K562 (cell line): ENCODE measurements at regions not wholly inside any gene's neighbourhood (a gene's known extent, or its start where the extent isn't known, plus 50 kb on each side); places are given as distances from the start of the nearest gene placed in this dataset.
A peak's percentile ranks its signal among the peaks of the same experiment; 100 is the strongest.

Experiments
- ATAC-seq: fragments of 200-7000 bp; cut with Tn5 transposase; 3 replicates; pipeline ENCODE4 v1.9.1; 2020; ENCODE audit warnings: moderate library complexity
- BruUV-seq: library from RNA; stranded (reverse); fragments of 400-500 nt; replicated peaks from 2 replicates; lab custom pipeline; 2021; lab: Mats Ljungman, UMichigan
- CTCF ChIA-PET: fragments of 300-600 bp; formaldehyde crosslinking; extraction: SDS; loops from one replicate; lab custom pipeline; 2021; ENCODE audit warnings: low intra/inter-chr PET ratio; lab: Yijun Ruan, JAX
- POLR2A ChIA-PET: fragments of 300-600, 350-650 bp; sonication (Branson Sonifier 250); formaldehyde crosslinking; extraction: SDS; loops from one replicate; lab custom pipeline; 2021; ENCODE audit warnings: antibody characterized with exemption, inconsistent platforms; lab: Yijun Ruan, JAX
- DNase-seq, 4 experiments: peaks; one replicate each; pipeline versions ENCODE4 v3.0.0 to v3.0.0-alpha.2; 2011 to 2018; ENCODE audit warnings: low spot score in 3 of 4, mixed read lengths in 3 of 4; ENCODE audit errors: extremely low read depth in 1 of 4
- FAIRE-seq: peaks from 2 replicates; lab custom pipeline; 2011; peaks lifted over from hg19 to GRCh38; lab: Jason Lieb, UNC
- H2AFZ ChIP-seq: 2 replicates; pipeline ENCODE4 v1.6.0; 2011; ENCODE audit warnings: low read depth, low read length, control low read depth, inconsistent platforms
- H3K27ac ChIP-seq: fragments of 200-600 bp; 3 replicates; pipeline ENCODE4 v1.8.0; 2011; ENCODE audit warnings: low read depth, mild to moderate bottlenecking, control low read depth, inconsistent platforms, low read length, moderate library complexity, mixed read lengths; ENCODE audit errors: extremely low read depth
- H3K27me3 ChIP-seq, 2 experiments: fragments of 300-600 bp in 1 of 2; 2 replicates in 1 of 2; 3 replicates in 1 of 2; pipeline versions ENCODE4 v1.6.0 to v1.8.0; 2011; ENCODE audit warnings: inconsistent platforms in 2 of 2, low read length in 2 of 2, mild to moderate bottlenecking in 1 of 2, mixed read lengths in 1 of 2, moderate library complexity in 1 of 2; ENCODE audit not compliant: control insufficient read depth in 2 of 2, insufficient read depth in 2 of 2
- H3K36me3 ChIP-seq: fragments of 300-600 bp; 3 replicates; pipeline ENCODE4 v1.8.0; 2011; ENCODE audit warnings: mild to moderate bottlenecking, low read length, inconsistent platforms; ENCODE audit not compliant: control insufficient read depth, insufficient read depth
- H3K4me1 ChIP-seq, 2 experiments: fragments of 200-600 bp in 1 of 2; replicated peaks in 1 of 2; 2 replicates in 1 of 2; 3 replicates in 1 of 2; pipeline versions ENCODE4 v1.5.1 to v1.8.0; 2011; ENCODE audit warnings: inconsistent platforms in 2 of 2, low read length in 2 of 2, mild to moderate bottlenecking in 1 of 2, mixed read lengths in 1 of 2, moderate library complexity in 1 of 2; ENCODE audit not compliant: control insufficient read depth in 2 of 2, insufficient read depth in 2 of 2
- H3K4me2 ChIP-seq: 2 replicates; pipeline ENCODE4 v1.6.1; 2011; ENCODE audit warnings: low read length, control low read depth, inconsistent platforms, mixed read lengths; ENCODE audit not compliant: insufficient read depth
- H3K4me3 ChIP-seq: fragments of 200-600 bp; sonication (generic), shearing (Covaris generic); 2 replicates; pipeline ENCODE4 v1.5.1; 2016; ENCODE audit warnings: control low read depth, inconsistent platforms
- H3K79me2 ChIP-seq: fragments of 200-600 bp; 3 replicates; pipeline ENCODE4 v1.8.0; 2011; ENCODE audit warnings: low read length, inconsistent platforms; ENCODE audit not compliant: control insufficient read depth, insufficient read depth
- H3K9ac ChIP-seq, 2 experiments: 2 replicates each; pipeline versions ENCODE4 v1.6.0 to v1.6.1; 2011; ENCODE audit warnings: low read depth in 2 of 2, low read length in 2 of 2, control low read depth in 1 of 2, inconsistent platforms in 1 of 2, mild to moderate bottlenecking in 1 of 2, mixed read lengths in 1 of 2; ENCODE audit not compliant: insufficient read depth in 1 of 2
- H3K9me1 ChIP-seq: one replicate; pipeline ENCODE4 v1.6.0; 2011; ENCODE audit warnings: inconsistent platforms, mild to moderate bottlenecking, low read length, moderate library complexity; ENCODE audit not compliant: control insufficient read depth, insufficient read depth
- H3K9me3 ChIP-seq: replicated peaks from 2 replicates; pipeline ENCODE4 v1.5.1; 2011; ENCODE audit warnings: low read depth, low read length, inconsistent platforms; ENCODE audit not compliant: control insufficient read depth, insufficient read depth
- H4K20me1 ChIP-seq: replicated peaks from 2 replicates; pipeline ENCODE4 v1.6.1; 2011; ENCODE audit warnings: low read length, inconsistent platforms, mixed read lengths; ENCODE audit not compliant: control insufficient read depth, insufficient read depth
- CCNT2 ChIP-seq: IDR thresholded peaks from 2 replicates; pipeline ENCODE4 v1.6.1; 2011; ENCODE audit warnings: borderline replicate concordance, low read depth, mild to moderate bottlenecking, moderate library complexity, mixed read lengths, low read length; ENCODE audit not compliant: insufficient read length; ENCODE audit errors: extremely low read depth
- DPF2 ChIP-seq: fragments of 450-650 bp; IDR thresholded peaks from 2 replicates; pipeline ENCODE4 v1.6.1; 2016
- JUND ChIP-seq, 2 experiments: IDR thresholded peaks; 2 replicates in 1 of 2; 3 replicates in 1 of 2; pipeline ENCODE4 v1.6.1; 2011; ENCODE audit warnings: borderline replicate concordance in 2 of 2, low read depth in 2 of 2, low read length in 2 of 2, improper control_type of control experiment in 1 of 2, missing biosample characterization in 1 of 2, missing genetic modification characterization in 1 of 2, missing genetic modification reagents in 1 of 2
- POU5F1 ChIP-seq: fragments of 150-350 bp; IDR thresholded peaks from 2 replicates; pipeline ENCODE4 v1.6.1; 2014; ENCODE audit warnings: borderline replicate concordance, low read length, low read depth, mild to moderate bottlenecking; ENCODE audit not compliant: partially characterized antibody
- PTBP1 ChIP-seq: fragments of 200-400 bp; formaldehyde crosslinking; IDR thresholded peaks from 2 replicates; pipeline ENCODE4 v1.6.1; 2017; ENCODE audit warnings: low read depth, low read length
- TSC22D4 ChIP-seq: fragments of 450-650 bp; IDR thresholded peaks from 2 replicates; pipeline ENCODE4 v1.6.1; 2016; ENCODE audit warnings: missing genetic modification characterization, missing biosample characterization, control low read depth
- ZBTB8A ChIP-seq: fragments of 450-650 bp; IDR thresholded peaks from 2 replicates; pipeline ENCODE4 v1.6.1; 2018; ENCODE audit warnings: mild to moderate bottlenecking, moderate library complexity; ENCODE audit not compliant: partially characterized antibody
- ZKSCAN1 ChIP-seq: fragments of 150-350 bp; IDR thresholded peaks from 2 replicates; pipeline ENCODE4 v1.6.1; 2016; ENCODE audit warnings: low read depth, low read length
- ZKSCAN8 ChIP-seq: fragments of 200-800 bp; sonication (Bioruptor generic); IDR thresholded peaks from 2 replicates; pipeline ENCODE4 v1.6.1; 2016; ENCODE audit warnings: missing genetic modification characterization, missing compliant biosample characterization
- ZNF143 ChIP-seq: sonication (generic); formaldehyde crosslinking; IDR thresholded peaks from 2 replicates; pipeline ENCODE4 v1.9.0; 2022; ENCODE audit warnings: mild to moderate bottlenecking, missing genetic modification reagents
- WGBS: fragments of 100-300 bp; shearing (Covaris generic); methylation state at CpG from one replicate; pipeline ENCODE4 v1.1.6; 2016; ENCODE audit warnings: low coverage, mixed read lengths; ENCODE audit not compliant: insufficient coverage; ENCODE audit errors: missing lambda C conversion rate; 5-methylcytosine and 5-hydroxymethylcytosine counted together
- in situ Hi-C: fragments of 300-500 bp; cut with MboI; formaldehyde crosslinking; loops from 4 replicates; pipeline ENCODE4 v1.15.0; 2018; ENCODE audit warnings: inconsistent platforms, mixed read lengths
- intact Hi-C: fragments of 100-400 bp; cut with micrococcal nuclease; formaldehyde crosslinking; loops from 2 replicates; pipeline ENCODE4 v1.14.2; 2022
- TF ChIP-seq, protein P1 (sequence below): sonication (generic); formaldehyde crosslinking; IDR thresholded peaks from 2 replicates; pipeline ENCODE4 v1.8.0; 2023; ENCODE audit warnings: missing genetic modification reagents, mild to moderate bottlenecking, borderline replicate concordance
- TF ChIP-seq, protein P2 (sequence below), 2 experiments: fragments of 450-650 bp in 1 of 2; sonication (generic) in 1 of 2; formaldehyde crosslinking in 1 of 2; IDR thresholded peaks in 1 of 2; conservative IDR thresholded peaks in 1 of 2; 2 replicates each; pipeline versions ENCODE4 v1.6.1 to v1.8.1; 2016 to 2023; ENCODE audit warnings: mild to moderate bottlenecking in 2 of 2, moderate library complexity in 2 of 2, inconsistent platforms in 1 of 2, missing genetic modification reagents in 1 of 2

- TF ChIP-seq, protein P1, sequence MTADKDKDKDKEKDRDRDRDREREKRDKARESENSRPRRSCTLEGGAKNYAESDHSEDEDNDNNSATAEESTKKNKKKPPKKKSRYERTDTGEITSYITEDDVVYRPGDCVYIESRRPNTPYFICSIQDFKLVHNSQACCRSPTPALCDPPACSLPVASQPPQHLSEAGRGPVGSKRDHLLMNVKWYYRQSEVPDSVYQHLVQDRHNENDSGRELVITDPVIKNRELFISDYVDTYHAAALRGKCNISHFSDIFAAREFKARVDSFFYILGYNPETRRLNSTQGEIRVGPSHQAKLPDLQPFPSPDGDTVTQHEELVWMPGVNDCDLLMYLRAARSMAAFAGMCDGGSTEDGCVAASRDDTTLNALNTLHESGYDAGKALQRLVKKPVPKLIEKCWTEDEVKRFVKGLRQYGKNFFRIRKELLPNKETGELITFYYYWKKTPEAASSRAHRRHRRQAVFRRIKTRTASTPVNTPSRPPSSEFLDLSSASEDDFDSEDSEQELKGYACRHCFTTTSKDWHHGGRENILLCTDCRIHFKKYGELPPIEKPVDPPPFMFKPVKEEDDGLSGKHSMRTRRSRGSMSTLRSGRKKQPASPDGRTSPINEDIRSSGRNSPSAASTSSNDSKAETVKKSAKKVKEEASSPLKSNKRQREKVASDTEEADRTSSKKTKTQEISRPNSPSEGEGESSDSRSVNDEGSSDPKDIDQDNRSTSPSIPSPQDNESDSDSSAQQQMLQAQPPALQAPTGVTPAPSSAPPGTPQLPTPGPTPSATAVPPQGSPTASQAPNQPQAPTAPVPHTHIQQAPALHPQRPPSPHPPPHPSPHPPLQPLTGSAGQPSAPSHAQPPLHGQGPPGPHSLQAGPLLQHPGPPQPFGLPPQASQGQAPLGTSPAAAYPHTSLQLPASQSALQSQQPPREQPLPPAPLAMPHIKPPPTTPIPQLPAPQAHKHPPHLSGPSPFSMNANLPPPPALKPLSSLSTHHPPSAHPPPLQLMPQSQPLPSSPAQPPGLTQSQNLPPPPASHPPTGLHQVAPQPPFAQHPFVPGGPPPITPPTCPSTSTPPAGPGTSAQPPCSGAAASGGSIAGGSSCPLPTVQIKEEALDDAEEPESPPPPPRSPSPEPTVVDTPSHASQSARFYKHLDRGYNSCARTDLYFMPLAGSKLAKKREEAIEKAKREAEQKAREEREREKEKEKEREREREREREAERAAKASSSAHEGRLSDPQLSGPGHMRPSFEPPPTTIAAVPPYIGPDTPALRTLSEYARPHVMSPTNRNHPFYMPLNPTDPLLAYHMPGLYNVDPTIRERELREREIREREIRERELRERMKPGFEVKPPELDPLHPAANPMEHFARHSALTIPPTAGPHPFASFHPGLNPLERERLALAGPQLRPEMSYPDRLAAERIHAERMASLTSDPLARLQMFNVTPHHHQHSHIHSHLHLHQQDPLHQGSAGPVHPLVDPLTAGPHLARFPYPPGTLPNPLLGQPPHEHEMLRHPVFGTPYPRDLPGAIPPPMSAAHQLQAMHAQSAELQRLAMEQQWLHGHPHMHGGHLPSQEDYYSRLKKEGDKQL, result no peak
- TF ChIP-seq ZKSCAN8 (CRISPR knock-in tag) (no peak), DPF2 (no peak), POU5F1 (no peak), TSC22D4 (no peak)
These were observed 90.4 kb upstream of the HAAO start (continued) for GRCh38 chr2:42882756-42883155.

GRCh38 chr2:42881732-42882131 is 89.3 kb upstream of the HAAO start:
- Histone ChIP-seq H2AFZ (no peak overlapping the region), H3K27ac (no peak overlapping the region), H3K4me2 (no peak overlapping the region), H3K9me1 (no peaks in the 10 kb centered on the region), H3K79me2 (no peaks in the 10 kb centered on the region), H4K20me1 (no peaks in the 10 kb centered on the region), H3K4me3 (no peak overlapping the region), H3K36me3 (no peaks in the 10 kb centered on the region), H3K9me3 (no peaks in the 10 kb centered on the region), H3K9ac (no peak overlapping the region), H3K27me3 (no peaks in the 10 kb centered on the region), H3K4me1 (no peaks in the 10 kb centered on the region; a peak in 1 of 5 replicates)
- intact Hi-C loops, result no loop called here
- BruUV-seq, result no TSS peak
- in situ Hi-C loops, result no loop called here
- CTCF ChIA-PET, result no interaction called here
- 29% methylated on average over 1 of the region's 1 CpG for whole genome bisulfite sequencing
- FAIRE-seq, result peak; percentile 46
- POLR2A ChIA-PET, result no interaction called here
- DNase-seq, result peak in 1 of 4 experiments; percentile 24
- no peak for ATAC-seq
- TF ChIP-seq JUND (IDR thresholded peaks at IDR 0.05; ENCODE audit: borderline replicate concordance, low read depth, low read length) (0 out of 2 replicates have a peak, but pooled peaks have one; percentile 20), JUND (tag; IDR thresholded peaks at IDR 0.05; ENCODE audit: borderline replicate concordance, low read depth, low read length) (no peak), CCNT2 (no peak), PTBP1 (no peak), ZNF143 (CRISPR knock-in tag) (no peak), ZBTB8A (no peak), ZKSCAN1 (no peak)
- TF ChIP-seq, protein P2, sequence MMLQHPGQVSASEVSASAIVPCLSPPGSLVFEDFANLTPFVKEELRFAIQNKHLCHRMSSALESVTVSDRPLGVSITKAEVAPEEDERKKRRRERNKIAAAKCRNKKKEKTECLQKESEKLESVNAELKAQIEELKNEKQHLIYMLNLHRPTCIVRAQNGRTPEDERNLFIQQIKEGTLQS (IDR thresholded peaks at IDR 0.05), result peak; percentile 62
- TF ChIP-seq, protein P2 (CRISPR knock-in tag; conservative IDR thresholded peaks at IDR 0.05), result no peak
